ENCODE measurements at regions not wholly inside any gene's neighbourhood (a gene's known extent, or its start where the extent isn't known, plus 50 kb on each side); places are given as distances from the start of the nearest gene placed in this dataset.

GRCh38 chr7:84705706-84706105 is 481.1 kb downstream of the SEMA3D start:
- Histone ChIP-seq H3K4me2 (ENCODE audit: insufficient read depth, low read length) (no peak overlapping the region), H3K4me3 (ENCODE audit: low read depth in 1 of 2, low read length in 2 of 2) (no peak overlapping the region), H3K36me3 (ENCODE audit: insufficient read depth, low read length) (no peaks in the 10 kb centered on the region), H3K27me3 (ENCODE audit: insufficient read depth, low read length, poor library complexity) (no peaks in the 10 kb centered on the region), H3K9ac (ENCODE audit: low read depth, low read length) (no peak overlapping the region), H3K9me3 (ENCODE audit: insufficient read depth, low read length, severe bottlenecking) (no peaks in the 10 kb centered on the region), H3K79me2 (ENCODE audit: insufficient read depth, low read length) (no peaks in the 10 kb centered on the region), H3K4me1 (ENCODE audit: insufficient read depth, low read length) (no peaks in the 10 kb centered on the region), H2AFZ (ENCODE audit: low read depth, low read length) (no peak overlapping the region), H3K27ac (ENCODE audit: low read length) (no peak overlapping the region), H4K20me1 (ENCODE audit: insufficient read depth, low read length) (no peaks in the 10 kb centered on the region)
- DNase-seq (no peak), ATAC-seq (ENCODE audit: insufficient read depth, low read depth) (no peak)
- no peak for TF ChIP-seq EZH2 (IDR thresholded peaks at IDR 0.05; ENCODE audit: borderline replicate concordance, low read depth, low read length, severe bottlenecking)

- H3K9ac ChIP-seq (ENCODE audit: low read depth, low read length), result no peak overlapping the region
- no peak overlapping the region for H3K4me2 ChIP-seq (ENCODE audit: insufficient read depth, low read length)
- no peaks in the 10 kb centered on the region for H3K79me2 ChIP-seq (ENCODE audit: insufficient read depth, low read length)
- no peaks in the 10 kb centered on the region for H3K4me1 ChIP-seq (ENCODE audit: insufficient read depth, low read length)
- no peak overlapping the region for H2AFZ ChIP-seq (ENCODE audit: low read depth, low read length)
- H3K36me3 ChIP-seq (ENCODE audit: insufficient read depth, low read length), result no peaks in the 10 kb centered on the region
- H3K27ac ChIP-seq (ENCODE audit: low read length), result no peak overlapping the region
- DNase-seq, result no peak
- H3K4me3 ChIP-seq (ENCODE audit: low read depth in 1 of 2, low read length in 2 of 2), result no peak overlapping the region
- no peaks in the 10 kb centered on the region for H4K20me1 ChIP-seq (ENCODE audit: insufficient read depth, low read length)
- ATAC-seq (ENCODE audit: insufficient read depth, low read depth), result no peak
- H3K9me3 ChIP-seq (ENCODE audit: insufficient read depth, low read length, severe bottlenecking), result no peaks in the 10 kb centered on the region
- TF ChIP-seq EZH2 (IDR thresholded peaks at IDR 0.05; ENCODE audit: borderline replicate concordance, low read depth, low read length, severe bottlenecking) (no peak), CTCF (IDR thresholded peaks at IDR 0.05; ENCODE audit: borderline replicate concordance, extremely low read depth, low read length, poor library complexity, severe bottlenecking) (no peak)
- H3K27me3 ChIP-seq (ENCODE audit: insufficient read depth, low read length, poor library complexity), result no peaks in the 10 kb centered on the region
Observed at GRCh38 chr7:84705079-84705478, 481.8 kb downstream of the SEMA3D start.

GRCh38 chr7:84704380-84704779 is 482.5 kb downstream of the SEMA3D start:
- Histone ChIP-seq H3K36me3 (ENCODE audit: insufficient read depth, low read length) (no peaks in the 10 kb centered on the region), H3K27ac (ENCODE audit: low read length) (no peak overlapping the region), H2AFZ (ENCODE audit: low read depth, low read length) (no peak overlapping the region), H3K9me3 (ENCODE audit: insufficient read depth, low read length, severe bottlenecking) (no peaks in the 10 kb centered on the region), H4K20me1 (ENCODE audit: insufficient read depth, low read length) (no peaks in the 10 kb centered on the region), H3K4me1 (ENCODE audit: insufficient read depth, low read length) (no peaks in the 10 kb centered on the region), H3K4me2 (ENCODE audit: insufficient read depth, low read length) (no peak overlapping the region), H3K27me3 (ENCODE audit: insufficient read depth, low read length, poor library complexity) (no peaks in the 10 kb centered on the region), H3K79me2 (ENCODE audit: insufficient read depth, low read length) (no peaks in the 10 kb centered on the region), H3K4me3 (ENCODE audit: low read depth in 1 of 2, low read length in 2 of 2) (no peak overlapping the region), H3K9ac (ENCODE audit: low read depth, low read length) (no peak overlapping the region)
- DNase-seq (no peak), ATAC-seq (ENCODE audit: insufficient read depth, low read depth) (no peak)
- TF ChIP-seq EZH2 (IDR thresholded peaks at IDR 0.05; ENCODE audit: borderline replicate concordance, low read depth, low read length, severe bottlenecking) (no peak), CTCF (IDR thresholded peaks at IDR 0.05; ENCODE audit: borderline replicate concordance, extremely low read depth, low read length, poor library complexity, severe bottlenecking) (no peak)

DNA sequence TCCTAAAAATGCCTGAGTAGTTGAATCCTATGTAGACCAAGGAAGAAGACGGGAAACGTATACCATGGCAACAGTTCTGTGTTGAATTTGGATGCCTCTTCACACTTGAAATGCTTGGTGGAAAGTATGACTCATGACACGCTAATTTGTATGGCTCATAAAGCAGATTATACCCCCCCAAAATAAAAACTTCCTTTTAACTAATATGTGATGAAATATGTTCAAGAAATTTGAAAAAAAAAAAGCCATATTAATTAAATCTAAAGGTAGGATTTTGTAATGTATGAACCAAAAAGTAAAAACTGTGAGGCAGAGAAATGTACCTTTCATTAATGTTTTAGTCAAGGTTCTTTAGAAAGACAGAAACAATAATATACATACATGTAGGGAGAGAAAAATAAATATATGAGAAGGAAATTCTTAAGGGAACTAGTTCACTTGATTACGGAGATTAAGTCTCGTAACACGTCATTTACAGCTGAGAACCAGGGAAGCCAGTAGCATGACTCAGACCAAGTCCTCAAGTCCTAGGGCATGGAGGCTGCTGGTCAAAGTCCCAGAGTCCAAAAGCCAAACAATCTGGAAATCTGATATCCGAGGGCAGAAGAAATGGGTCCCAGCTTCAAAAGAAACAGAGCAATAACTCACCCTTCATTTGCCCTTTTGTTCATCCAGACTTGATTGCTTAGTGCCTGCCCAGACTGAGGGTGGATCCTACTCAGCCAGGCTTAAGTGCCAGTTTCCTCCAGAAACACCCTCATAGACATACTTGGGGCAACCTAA is 485.1 kb downstream of the SEMA3D start:
- H3K27me3 ChIP-seq (ENCODE audit: insufficient read depth, low read length, poor library complexity), result no peaks in the 10 kb centered on the region
- no peaks in the 10 kb centered on the region for H4K20me1 ChIP-seq (ENCODE audit: insufficient read depth, low read length)
- ATAC-seq (ENCODE audit: insufficient read depth, low read depth) (no peak), DNase-seq (no peak)
- H3K79me2 ChIP-seq (ENCODE audit: insufficient read depth, low read length), result no peaks in the 10 kb centered on the region
- no peak overlapping the region for H3K27ac ChIP-seq (ENCODE audit: low read length)
- no peaks in the 10 kb centered on the region for H3K9me3 ChIP-seq (ENCODE audit: insufficient read depth, low read length, severe bottlenecking)
- no peaks in the 10 kb centered on the region for H3K36me3 ChIP-seq (ENCODE audit: insufficient read depth, low read length)
- TF ChIP-seq EZH2 (IDR thresholded peaks at IDR 0.05; ENCODE audit: borderline replicate concordance, low read depth, low read length, severe bottlenecking) (no peak), CTCF (IDR thresholded peaks at IDR 0.05; ENCODE audit: borderline replicate concordance, extremely low read depth, low read length, poor library complexity, severe bottlenecking) (no peak)
- H3K4me3 ChIP-seq (ENCODE audit: low read depth in 1 of 2, low read length in 2 of 2), result no peak overlapping the region
- no peak overlapping the region for H3K4me2 ChIP-seq (ENCODE audit: insufficient read depth, low read length)
- no peaks in the 10 kb centered on the region for H3K4me1 ChIP-seq (ENCODE audit: insufficient read depth, low read length)
- no peak overlapping the region for H2AFZ ChIP-seq (ENCODE audit: low read depth, low read length)
- no peak overlapping the region for H3K9ac ChIP-seq (ENCODE audit: low read depth, low read length)

All from DND-41 (cell line).